Gastroesophageal sphincter (tissue), 4 donors: ENCODE measurements at regions not wholly inside any gene's neighbourhood (a gene's known extent, or its start where the extent isn't known, plus 50 kb on each side); places are given as distances from the start of the nearest gene placed in this dataset.

ENCODE experiments used
- ATAC-seq: fragments of 150-250 bp; one replicate; pipeline ENCODE4 v1.9.1; 2016; ENCODE audit warnings: mild to moderate bottlenecking, moderate library complexity
- H3K27ac ChIP-seq, 4 donors: fragments of 200-600 bp; sonication (generic) in 3 of 4; 1 replicate in 3 of 4; 2 replicates in 1 of 4; pipeline ENCODE4 v1.5.1; 2016 to 2019
- H3K27me3 ChIP-seq: fragments of 200-600 bp; sonication (generic); one replicate; pipeline ENCODE4 v1.5.1; 2019
- H3K36me3 ChIP-seq, 2 donors: fragments of 200-600 bp; sonication (generic); one replicate each; pipeline ENCODE4 v1.5.1; 2019; ENCODE audit warnings: control low read depth in 1 of 2
- H3K4me1 ChIP-seq, 3 donors: fragments of 200-600 bp; sonication (generic); 1 replicate in 2 of 3; 2 replicates in 1 of 3; pipeline ENCODE4 v1.5.1; 2016 to 2019; ENCODE audit warnings: control low read depth in 2 of 3
- H3K4me3 ChIP-seq, 2 donors: fragments of 200-600 bp; sonication (generic); one replicate each; pipeline ENCODE4 v1.5.1; 2019; ENCODE audit warnings: mild to moderate bottlenecking in 1 of 2, moderate library complexity in 1 of 2
- H3K9me3 ChIP-seq, 3 donors: fragments of 200-600 bp; sonication (generic); one replicate each; pipeline ENCODE4 v1.5.1; 2017 to 2019; ENCODE audit warnings: control low read depth in 2 of 3
- CTCF ChIP-seq, 4 experiments: fragments of 200-600 bp in 2 of 4; fragments of 450-650 bp in 2 of 4; sonication (generic) in 1 of 4; IDR thresholded peaks; one replicate each; pipeline ENCODE4 v1.5.1; 2017 to 2019; ENCODE audit warnings: antibody characterized with exemption in 4 of 4, mild to moderate bottlenecking in 2 of 4, moderate library complexity in 2 of 4
- EP300 ChIP-seq: sonication (generic); formaldehyde crosslinking; IDR thresholded peaks from one replicate; pipeline ENCODE4 v1.6.1; 2017; ENCODE audit warnings: antibody characterized with exemption, mild to moderate bottlenecking
- POLR2A ChIP-seq, 2 donors: fragments of 450-650 bp; IDR thresholded peaks; one replicate each; pipeline ENCODE4 v1.6.1; 2017; ENCODE audit warnings: antibody characterized with exemption in 2 of 2, mild to moderate bottlenecking in 2 of 2, moderate library complexity in 1 of 2
- POLR2AphosphoS5 ChIP-seq: sonication (generic); formaldehyde crosslinking; IDR thresholded peaks from one replicate; pipeline ENCODE4 v1.6.1; 2017; ENCODE audit warnings: antibody characterized with exemption
- WGBS, 2 donors: methylation state at CpG; one replicate each; pipeline ENCODE4 v1.1.5; 2018; ENCODE audit warnings: low coverage in 1 of 2; 5-methylcytosine and 5-hydroxymethylcytosine counted together

- TF ChIP-seq POLR2A (IDR thresholded peaks at IDR 0.05) (no peak), CTCF (IDR thresholded peaks at IDR 0.05) (no peak), POLR2AphosphoS5 (no peak), EP300 (no peak)
- no peaks in the 10 kb centered on the region for H3K27me3 ChIP-seq
- ATAC-seq, result no peak
- H3K36me3 ChIP-seq, result no peaks in the 10 kb centered on the region
- WGBS, 2 donors, result 85 to 95% methylated on average over 2 of the region's 2 CpGs
- no peak overlapping the region for H3K27ac ChIP-seq
- no peak overlapping the region for H3K4me3 ChIP-seq
- H3K9me3 ChIP-seq, result no peaks in the 10 kb centered on the region
- no peaks in the 10 kb centered on the region for H3K4me1 ChIP-seq
These were observed 67.4 kb upstream of the PPP1R3A start for GRCh38 chr7:113986216-113986615.

GRCh38 chr7:113976508-113976907, 57.7 kb upstream of the PPP1R3A start:
- TF ChIP-seq CTCF (IDR thresholded peaks at IDR 0.05) (no peak), POLR2A (IDR thresholded peaks at IDR 0.05) (no peak), EP300 (no peak), POLR2AphosphoS5 (no peak)
- no peak for ATAC-seq
- Histone ChIP-seq H3K4me3 (no peak overlapping the region), H3K36me3 (no peaks in the 10 kb centered on the region), H3K27me3 (no peaks in the 10 kb centered on the region), H3K4me1 (no peaks in the 10 kb centered on the region), H3K27ac (no peak overlapping the region), H3K9me3 (no peaks in the 10 kb centered on the region)
- WGBS, 2 donors, result 89 to 91% methylated on average over 4 of the region's 4 CpGs

GRCh38 chr7:113968713-113969112, 49.9 kb upstream of the PPP1R3A start:
- no peaks in the 10 kb centered on the region for H3K27me3 ChIP-seq
- no peak for ATAC-seq

More at GRCh38 chr7:113968713-113969112, 49.9 kb upstream of the PPP1R3A start:
- H3K9me3 ChIP-seq, result no peaks in the 10 kb centered on the region
- no peaks in the 10 kb centered on the region for H3K36me3 ChIP-seq
- no peaks in the 10 kb centered on the region for H3K4me1 ChIP-seq
- H3K27ac ChIP-seq, result no peak overlapping the region
- no peak overlapping the region for H3K4me3 ChIP-seq
- TF ChIP-seq POLR2A (IDR thresholded peaks at IDR 0.05) (no peak), EP300 (no peak), POLR2AphosphoS5 (no peak), CTCF (IDR thresholded peaks at IDR 0.05) (no peak)
- 80 to 90% methylated on average over 1 of the region's 2 CpGs for WGBS, 2 donors
